ENCODE measurements at regions not wholly inside any gene's neighbourhood (a gene's known extent, or its start where the extent isn't known, plus 50 kb on each side); places are given as distances from the start of the nearest gene placed in this dataset.

DNA sequence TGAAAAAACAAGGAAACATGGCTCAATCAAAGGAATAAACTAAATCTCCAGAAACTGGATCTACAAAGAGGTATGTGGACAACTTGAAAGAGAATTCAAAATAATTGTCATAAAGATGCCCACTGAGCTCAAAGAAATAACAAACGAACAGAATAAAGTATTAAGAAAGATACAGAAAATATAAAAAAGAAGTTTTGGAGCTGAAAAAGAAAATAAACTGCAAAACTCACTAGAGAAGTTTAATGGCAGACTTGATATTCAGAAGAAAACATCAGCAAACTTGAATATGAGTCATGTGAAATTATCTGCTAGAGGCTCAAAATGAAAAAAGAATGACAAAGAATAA is 208.1 kb upstream of the SAMSN1 start:
- Histone ChIP-seq H3K9ac (ENCODE audit: insufficient read length, low read depth) (no peak overlapping the region), H3K36me3 (ENCODE audit: insufficient read depth, insufficient read length, low read length) (no peaks in the 10 kb centered on the region), H3K4me3 (ENCODE audit: insufficient read length, low read depth) (no peak overlapping the region), H3K27me3 (ENCODE audit: insufficient read depth, insufficient read length) (no peaks in the 10 kb centered on the region), H3K4me1 (ENCODE audit: insufficient read depth, insufficient read length) (no peaks in the 10 kb centered on the region), H3K9me3 (ENCODE audit: insufficient read depth, low read length) (no peaks in the 10 kb centered on the region)
- TF ChIP-seq SUZ12 (IDR thresholded peaks at IDR 0.05; ENCODE audit: extremely low read depth, insufficient read depth, insufficient read length) (no peak), YY1 (IDR thresholded peaks at IDR 0.05; ENCODE audit: insufficient read depth, insufficient read length) (no peak), ZNF274 (IDR thresholded peaks at IDR 0.05; ENCODE audit: low read depth, low read length) (no peak)
- no peak for DNase-seq (ENCODE audit: low read depth, low spot score)

DNA sequence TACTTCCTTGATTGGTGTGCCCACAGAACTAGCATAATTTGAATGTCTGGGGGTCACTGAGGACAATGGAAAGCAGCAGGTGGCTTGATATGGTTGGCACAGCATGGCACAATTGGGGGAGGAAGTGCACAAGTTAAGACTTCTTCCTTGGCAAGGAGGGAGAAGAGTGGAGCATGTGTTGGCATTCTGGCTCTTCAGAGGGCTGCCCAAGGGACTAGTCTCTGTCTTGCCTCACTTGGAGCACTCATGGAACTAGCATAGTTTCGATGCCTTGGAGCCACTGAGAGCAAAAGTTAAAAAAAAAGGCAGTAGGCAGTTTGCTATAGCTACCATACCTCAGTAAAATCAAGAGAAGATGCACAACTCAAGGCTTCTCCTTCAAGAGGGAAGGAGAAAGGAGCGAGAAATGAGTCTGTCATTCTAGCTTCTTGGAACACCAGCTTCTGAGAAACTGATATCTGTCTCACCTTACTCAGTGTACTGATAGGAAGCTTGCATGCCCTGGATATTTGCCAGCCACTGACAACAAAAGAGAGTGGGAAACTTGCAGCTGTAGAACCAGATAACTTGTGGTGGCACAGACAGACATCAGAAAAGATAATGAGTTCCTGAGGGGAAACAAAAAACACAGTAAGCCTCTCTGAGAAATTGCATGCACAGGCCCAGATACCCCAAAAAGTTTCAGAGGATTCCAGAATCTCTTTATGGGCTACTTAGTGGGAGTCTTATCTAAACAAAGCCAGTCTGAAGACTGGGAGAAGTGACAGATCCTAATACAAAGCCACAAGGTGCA is 207.5 kb upstream of the SAMSN1 start:
- no peaks in the 10 kb centered on the region for H3K36me3 ChIP-seq (ENCODE audit: insufficient read depth, insufficient read length, low read length)
- H3K9me3 ChIP-seq (ENCODE audit: insufficient read depth, low read length), result no peaks in the 10 kb centered on the region
- H3K4me3 ChIP-seq (ENCODE audit: insufficient read length, low read depth), result no peak overlapping the region
- no peaks in the 10 kb centered on the region for H3K4me1 ChIP-seq (ENCODE audit: insufficient read depth, insufficient read length)
- DNase-seq (ENCODE audit: low read depth, low spot score), result no peak
- no peak for TF ChIP-seq YY1 (IDR thresholded peaks at IDR 0.05; ENCODE audit: insufficient read depth, insufficient read length)
- TF ChIP-seq ZNF274 (IDR thresholded peaks at IDR 0.05; ENCODE audit: low read depth, low read length), result no peak
- TF ChIP-seq SUZ12 (IDR thresholded peaks at IDR 0.05; ENCODE audit: extremely low read depth, insufficient read depth, insufficient read length), result no peak
- H3K27me3 ChIP-seq (ENCODE audit: insufficient read depth, insufficient read length), result no peaks in the 10 kb centered on the region
- H3K9ac ChIP-seq (ENCODE audit: insufficient read length, low read depth), result no peak overlapping the region

DNA sequence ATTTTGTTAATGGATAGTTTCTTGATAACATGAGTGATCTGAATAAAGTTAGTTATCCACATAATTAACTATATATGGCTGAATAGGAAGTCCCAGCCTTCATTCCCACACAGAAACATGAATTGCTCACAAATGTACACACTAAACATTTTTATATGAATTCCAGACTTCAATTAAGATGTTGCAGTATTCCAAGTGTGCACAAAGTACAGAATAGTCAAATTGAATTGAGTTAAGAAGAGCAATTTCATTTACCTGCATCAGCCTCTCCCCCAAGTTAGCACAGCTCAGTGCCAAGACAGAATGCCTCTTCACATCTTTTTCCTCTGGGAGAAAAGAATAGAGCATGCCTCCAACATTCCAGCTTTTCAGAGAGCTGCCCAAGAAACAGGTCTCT is 207.0 kb upstream of the SAMSN1 start:
- no peak overlapping the region for H3K4me3 ChIP-seq (ENCODE audit: insufficient read length, low read depth)
- no peaks in the 10 kb centered on the region for H3K27me3 ChIP-seq (ENCODE audit: insufficient read depth, insufficient read length)
- no peak overlapping the region for H3K9ac ChIP-seq (ENCODE audit: insufficient read length, low read depth)
- no peaks in the 10 kb centered on the region for H3K9me3 ChIP-seq (ENCODE audit: insufficient read depth, low read length)
- DNase-seq (ENCODE audit: low read depth, low spot score), result no peak
- no peaks in the 10 kb centered on the region for H3K4me1 ChIP-seq (ENCODE audit: insufficient read depth, insufficient read length)
- TF ChIP-seq ZNF274 (IDR thresholded peaks at IDR 0.05; ENCODE audit: low read depth, low read length), result no peak
- no peaks in the 10 kb centered on the region for H3K36me3 ChIP-seq (ENCODE audit: insufficient read depth, insufficient read length, low read length)

GRCh38 chr21:14752345-14752909 is 206.3 kb upstream of the SAMSN1 start:
- no peak for TF ChIP-seq SUZ12 (IDR thresholded peaks at IDR 0.05; ENCODE audit: extremely low read depth, insufficient read depth, insufficient read length)
- TF ChIP-seq ZNF274 (IDR thresholded peaks at IDR 0.05; ENCODE audit: low read depth, low read length), result no peak
- TF ChIP-seq YY1 (IDR thresholded peaks at IDR 0.05; ENCODE audit: insufficient read depth, insufficient read length), result no peak
- H3K9ac ChIP-seq (ENCODE audit: insufficient read length, low read depth), result no peak overlapping the region
- no peaks in the 10 kb centered on the region for H3K4me1 ChIP-seq (ENCODE audit: insufficient read depth, insufficient read length)
- no peaks in the 10 kb centered on the region for H3K9me3 ChIP-seq (ENCODE audit: insufficient read depth, low read length)
- H3K4me3 ChIP-seq (ENCODE audit: insufficient read length, low read depth), result no peak overlapping the region
- DNase-seq (ENCODE audit: low read depth, low spot score), result no peak
- no peaks in the 10 kb centered on the region for H3K36me3 ChIP-seq (ENCODE audit: insufficient read depth, insufficient read length, low read length)
- H3K27me3 ChIP-seq (ENCODE audit: insufficient read depth, insufficient read length), result no peaks in the 10 kb centered on the region

DNA sequence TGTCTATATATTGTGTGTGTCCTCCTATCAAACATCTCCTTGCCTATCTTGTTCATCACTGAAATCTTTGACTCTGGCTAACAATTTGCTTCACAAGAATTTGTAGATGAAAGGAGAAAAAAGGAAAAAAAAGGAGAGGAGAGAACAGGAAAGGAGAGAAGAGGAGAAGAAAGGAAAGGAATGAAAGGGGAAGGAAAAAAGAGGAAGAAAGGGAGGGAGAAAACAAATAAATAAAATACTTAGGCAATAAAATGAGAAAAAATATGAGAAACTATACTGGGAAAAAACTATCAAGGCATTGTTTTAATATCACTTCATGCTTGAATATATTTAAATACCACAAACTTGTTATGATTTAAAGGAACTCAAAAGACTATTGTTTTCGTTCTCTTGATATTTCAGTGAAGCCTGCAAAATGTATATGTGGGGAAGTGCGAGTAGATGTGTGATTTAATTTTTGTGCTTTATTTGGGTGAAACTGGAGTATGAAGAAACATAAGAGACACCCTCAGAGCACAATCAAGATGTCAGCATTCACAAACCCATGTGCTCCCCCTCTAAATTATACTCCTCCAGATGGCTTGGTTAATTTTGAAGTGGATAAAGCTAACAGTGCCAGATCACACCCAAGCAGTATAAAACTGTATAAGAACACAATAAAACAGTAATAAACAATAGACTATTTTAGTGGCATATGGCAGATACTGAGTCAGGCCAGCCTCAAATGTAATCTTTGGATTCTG is 205.7 kb upstream of the SAMSN1 start:
- Histone ChIP-seq H3K4me1 (ENCODE audit: insufficient read depth, insufficient read length) (no peaks in the 10 kb centered on the region), H3K9ac (ENCODE audit: insufficient read length, low read depth) (no peak overlapping the region), H3K4me3 (ENCODE audit: insufficient read length, low read depth) (no peak overlapping the region), H3K27me3 (ENCODE audit: insufficient read depth, insufficient read length) (no peaks in the 10 kb centered on the region), H3K9me3 (ENCODE audit: insufficient read depth, low read length) (no peaks in the 10 kb centered on the region), H3K36me3 (ENCODE audit: insufficient read depth, insufficient read length, low read length) (no peaks in the 10 kb centered on the region)
- no peak for DNase-seq (ENCODE audit: low read depth, low spot score)
- TF ChIP-seq ZNF274 (IDR thresholded peaks at IDR 0.05; ENCODE audit: low read depth, low read length) (no peak), YY1 (IDR thresholded peaks at IDR 0.05; ENCODE audit: insufficient read depth, insufficient read length) (no peak), SUZ12 (IDR thresholded peaks at IDR 0.05; ENCODE audit: extremely low read depth, insufficient read depth, insufficient read length) (no peak)

GRCh38 chr21:14751011-14751410 is 204.9 kb upstream of the SAMSN1 start:
- Histone ChIP-seq H3K9me3 (ENCODE audit: insufficient read depth, low read length) (no peaks in the 10 kb centered on the region), H3K36me3 (ENCODE audit: insufficient read depth, insufficient read length, low read length) (no peaks in the 10 kb centered on the region)
- no peak for DNase-seq (ENCODE audit: low read depth, low spot score)

DNA sequence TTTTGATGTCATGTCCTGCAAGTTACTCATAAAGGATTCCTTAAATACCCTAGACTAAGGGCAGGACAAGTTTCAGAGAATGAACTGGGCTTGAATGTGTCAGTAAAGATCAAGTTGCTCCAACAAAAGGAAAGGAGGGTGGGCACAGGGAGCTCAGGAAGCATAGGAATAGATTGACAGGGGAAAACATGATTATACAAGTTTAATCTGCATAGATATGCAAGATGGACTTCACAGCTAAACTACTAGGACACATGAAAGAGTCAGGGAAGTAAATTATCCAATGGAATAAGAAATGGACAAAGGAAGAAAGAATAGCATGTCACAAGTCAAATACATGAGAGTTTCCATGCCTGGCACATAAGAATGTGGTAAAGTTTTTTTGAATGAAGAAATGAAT is 203.9 kb upstream of the SAMSN1 start:
- no peak for DNase-seq (ENCODE audit: low read depth, low spot score)
- no peak overlapping the region for H3K9ac ChIP-seq (ENCODE audit: insufficient read length, low read depth)
- H3K4me1 ChIP-seq (ENCODE audit: insufficient read depth, insufficient read length), result no peaks in the 10 kb centered on the region
- TF ChIP-seq SUZ12 (IDR thresholded peaks at IDR 0.05; ENCODE audit: extremely low read depth, insufficient read depth, insufficient read length) (no peak), YY1 (IDR thresholded peaks at IDR 0.05; ENCODE audit: insufficient read depth, insufficient read length) (no peak), ZNF274 (IDR thresholded peaks at IDR 0.05; ENCODE audit: low read depth, low read length) (no peak)
- H3K9me3 ChIP-seq (ENCODE audit: insufficient read depth, low read length), result no peaks in the 10 kb centered on the region
- no peak overlapping the region for H3K4me3 ChIP-seq (ENCODE audit: insufficient read length, low read depth)
- H3K36me3 ChIP-seq (ENCODE audit: insufficient read depth, insufficient read length, low read length), result no peaks in the 10 kb centered on the region
- no peaks in the 10 kb centered on the region for H3K27me3 ChIP-seq (ENCODE audit: insufficient read depth, insufficient read length)

More at GRCh38 chr21:14751011-14751410, 204.9 kb upstream of the SAMSN1 start:
- Histone ChIP-seq H3K9ac (ENCODE audit: insufficient read length, low read depth) (no peak overlapping the region), H3K4me3 (ENCODE audit: insufficient read length, low read depth) (no peak overlapping the region), H3K4me1 (ENCODE audit: insufficient read depth, insufficient read length) (no peaks in the 10 kb centered on the region), H3K27me3 (ENCODE audit: insufficient read depth, insufficient read length) (no peaks in the 10 kb centered on the region)
- no peak for TF ChIP-seq ZNF274 (IDR thresholded peaks at IDR 0.05; ENCODE audit: low read depth, low read length)
- no peak for TF ChIP-seq YY1 (IDR thresholded peaks at IDR 0.05; ENCODE audit: insufficient read depth, insufficient read length)
- TF ChIP-seq SUZ12 (IDR thresholded peaks at IDR 0.05; ENCODE audit: extremely low read depth, insufficient read depth, insufficient read length), result no peak
